GM19324 (cell line): ENCODE measurements at regions not wholly inside any gene's neighbourhood (a gene's known extent, or its start where the extent isn't known, plus 50 kb on each side); places are given as distances from the start of the nearest gene placed in this dataset.

Experiments used
- ATAC-seq: cut with Tn5 transposase; IDR thresholded peaks from one replicate; pipeline ENCODE4 v1.9.1; 2021; ENCODE audit warnings: mild to moderate bottlenecking, moderate library complexity; ENCODE audit not compliant: unreplicated experiment, low FRiP score

- no peak for ATAC-seq
These were observed 179.6 kb upstream of the ESRRG start for GRCh38 chr1:216902669-216903381.

- no peak for ATAC-seq
These were observed 176.9 kb upstream of the ESRRG start for GRCh38 chr1:216900116-216900620.

- no peak for ATAC-seq
These were observed 175.6 kb upstream of the ESRRG start for GRCh38 chr1:216898801-216899200.

GRCh38 chr1:216896146-216896545, 172.9 kb upstream of the ESRRG start:
- ATAC-seq, result no peak

GRCh38 chr1:216894494-216894893, 171.3 kb upstream of the ESRRG start:
- ATAC-seq, result no peak

GRCh38 chr1:216892581-216893160, 169.4 kb upstream of the ESRRG start:
- ATAC-seq, result no peak

- no peak for ATAC-seq
These were observed 167.6 kb upstream of the ESRRG start for GRCh38 chr1:216890871-216891270.

- ATAC-seq, result no peak
These were observed 165.5 kb upstream of the ESRRG start for GRCh38 chr1:216888731-216889130.

GRCh38 chr1:216887032-216887431, 163.8 kb upstream of the ESRRG start:
- ATAC-seq, result no peak

GRCh38 chr1:216884614-216885229, 161.5 kb upstream of the ESRRG start:
- ATAC-seq, result no peak

- ATAC-seq, result no peak
These were observed 160.3 kb upstream of the ESRRG start for GRCh38 chr1:216883518-216883917.

- no peak for ATAC-seq
These were observed 158.5 kb upstream of the ESRRG start for GRCh38 chr1:216881695-216882094.

- ATAC-seq, result no peak
These were observed 143.5 kb upstream of the ESRRG start for GRCh38 chr1:216866714-216867113.

GRCh38 chr1:216855810-216856209, 132.6 kb upstream of the ESRRG start:
- no peak for ATAC-seq

- ATAC-seq, result no peak
These were observed 131.7 kb upstream of the ESRRG start for GRCh38 chr1:216854836-216855484.

GRCh38 chr1:216851073-216851472, 127.8 kb upstream of the ESRRG start:
- ATAC-seq, result no peak

- no peak for ATAC-seq
These were observed 125.9 kb upstream of the ESRRG start for GRCh38 chr1:216849146-216849545.

- ATAC-seq, result no peak
These were observed 124.3 kb upstream of the ESRRG start for GRCh38 chr1:216847397-216848036.

GRCh38 chr1:216846339-216846738, 123.1 kb upstream of the ESRRG start:
- ATAC-seq, result no peak

GRCh38 chr1:216843409-216843808, 120.2 kb upstream of the ESRRG start:
- no peak for ATAC-seq

GRCh38 chr1:216841165-216841564, 117.9 kb upstream of the ESRRG start:
- no peak for ATAC-seq
